Adrenal gland (tissue), 9 donors: ENCODE measurements at regions not wholly inside any gene's neighbourhood (a gene's known extent, or its start where the extent isn't known, plus 50 kb on each side); places are given as distances from the start of the nearest gene placed in this dataset.

Experiments used
- DNase-seq, 7 donors: peaks; one replicate each; pipeline ENCODE4 v3.0.0-alpha.2; 2019 to 2020
- H3K27ac ChIP-seq, 5 donors: fragments of 200-600 bp; sonication (generic) in 4 of 5; 1 replicate in 3 of 5; 2 replicates in 2 of 5; pipeline versions ENCODE4 v1.5.1 to v1.8.0; 2016 to 2020; ENCODE audit warnings: mild to moderate bottlenecking in 1 of 5
- H3K27me3 ChIP-seq: fragments of 200-600 bp; 2 replicates; pipeline ENCODE4 v1.8.0; 2021
- H3K36me3 ChIP-seq, 2 donors: fragments of 200-600 bp; replicated peaks in 1 of 2; 1 replicate in 1 of 2; 2 replicates in 1 of 2; pipeline versions ENCODE4 v1.5.1 to v1.8.0; 2018 to 2022
- H3K4me1 ChIP-seq, 2 donors: fragments of 200-600 bp; replicated peaks in 1 of 2; 1 replicate in 1 of 2; 2 replicates in 1 of 2; pipeline versions ENCODE4 v1.5.1 to v1.8.0; 2018 to 2021
- H3K4me3 ChIP-seq, 4 donors: fragments of 200-600 bp; sonication (generic) in 3 of 4; one replicate each; pipeline ENCODE4 v1.5.1; 2016 to 2018
- H3K9me3 ChIP-seq, 3 donors: fragments of 200-600 bp; sonication (generic) in 1 of 3; replicated peaks in 1 of 3; 1 replicate in 2 of 3; 2 replicates in 1 of 3; pipeline versions ENCODE4 v1.5.1 to v1.8.0; 2016 to 2021
- POLR2A ChIP-seq, 2 donors: fragments of 450-650 bp; IDR thresholded peaks; one replicate each; pipeline ENCODE4 v1.6.1; 2017; ENCODE audit warnings: antibody characterized with exemption in 2 of 2, mild to moderate bottlenecking in 2 of 2, moderate library complexity in 1 of 2
- WGBS, 4 donors: extraction: QIAGEN DNeasy Blood & Tissue Kit in 2 of 4; methylation state at CpG; one replicate each; pipeline versions ENCODE4 v1.1.5 to v1.1.7; 2013 to 2017; 5-methylcytosine and 5-hydroxymethylcytosine counted together
- intact Hi-C, 2 donors: fragments of 100-400 bp; cut with DNase I; formaldehyde crosslinking; loops; one replicate each; pipeline versions ENCODE4 v1.14.1 to v1.15.0; 2022 to 2023
- TF ChIP-seq, protein P1 (sequence below), 6 experiments: fragments of 450-650 bp in 4 of 6; fragments of 200-600 bp in 2 of 6; sonication (generic) in 1 of 6; IDR thresholded peaks; 1 replicate in 5 of 6; 2 replicates in 1 of 6; pipeline versions ENCODE4 v1.5.1 to v1.8.0; 2016 to 2021; ENCODE audit warnings: antibody characterized with exemption in 6 of 6, mild to moderate bottlenecking in 2 of 6, moderate library complexity in 1 of 6
- donor health status: healthy with polysubstance abuse.
- donor health status: Bipolar disorder and iron deficiency.
- donor health status: DM: yes; HTN: yes; CAD: no.
- donor health status: DM: no; HTN: no; CAD: no.
- donor health status: DM: no; HTN: no; CAD: no.

DNA sequence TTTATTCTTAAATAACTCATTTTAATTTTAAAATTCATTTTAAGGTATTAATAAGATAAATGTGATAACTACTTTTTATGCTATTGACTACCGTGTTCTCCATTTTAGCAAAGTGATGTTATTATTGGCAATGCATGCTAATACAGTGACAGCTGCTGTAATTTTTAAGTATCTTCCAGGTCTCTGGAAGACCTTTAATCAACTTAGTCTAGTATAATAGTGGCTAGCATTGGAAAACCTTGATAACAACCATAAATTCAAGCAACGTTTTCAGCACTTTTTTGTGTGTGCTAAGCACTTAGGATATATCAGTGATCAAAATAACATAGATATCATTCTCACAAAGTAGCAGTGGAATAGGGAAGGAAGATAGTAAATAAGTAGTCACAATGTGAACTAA lies 230.9 kb upstream of the MAGI2 start:
- Histone ChIP-seq H3K27ac (no peak overlapping the region), H3K4me3 (no peak overlapping the region), H3K4me1 (peaks cover 0 to 10% of the 10 kb centered on the region in 2 donors), H3K9me3 (no peaks in the 10 kb centered on the region), H3K36me3 (no peaks in the 10 kb centered on the region), H3K27me3 (no peaks in the 10 kb centered on the region)
- TF ChIP-seq, protein P1, sequence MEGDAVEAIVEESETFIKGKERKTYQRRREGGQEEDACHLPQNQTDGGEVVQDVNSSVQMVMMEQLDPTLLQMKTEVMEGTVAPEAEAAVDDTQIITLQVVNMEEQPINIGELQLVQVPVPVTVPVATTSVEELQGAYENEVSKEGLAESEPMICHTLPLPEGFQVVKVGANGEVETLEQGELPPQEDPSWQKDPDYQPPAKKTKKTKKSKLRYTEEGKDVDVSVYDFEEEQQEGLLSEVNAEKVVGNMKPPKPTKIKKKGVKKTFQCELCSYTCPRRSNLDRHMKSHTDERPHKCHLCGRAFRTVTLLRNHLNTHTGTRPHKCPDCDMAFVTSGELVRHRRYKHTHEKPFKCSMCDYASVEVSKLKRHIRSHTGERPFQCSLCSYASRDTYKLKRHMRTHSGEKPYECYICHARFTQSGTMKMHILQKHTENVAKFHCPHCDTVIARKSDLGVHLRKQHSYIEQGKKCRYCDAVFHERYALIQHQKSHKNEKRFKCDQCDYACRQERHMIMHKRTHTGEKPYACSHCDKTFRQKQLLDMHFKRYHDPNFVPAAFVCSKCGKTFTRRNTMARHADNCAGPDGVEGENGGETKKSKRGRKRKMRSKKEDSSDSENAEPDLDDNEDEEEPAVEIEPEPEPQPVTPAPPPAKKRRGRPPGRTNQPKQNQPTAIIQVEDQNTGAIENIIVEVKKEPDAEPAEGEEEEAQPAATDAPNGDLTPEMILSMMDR (IDR thresholded peaks at IDR 0.05), result no peak
- no peak for TF ChIP-seq POLR2A (IDR thresholded peaks at IDR 0.05)
- DNase-seq, result no peak
- 55 to 66% (median 58%) methylated on average over 2 of the region's 2 CpGs for WGBS, 4 donors
- intact Hi-C loops, result no loop called here

DNA sequence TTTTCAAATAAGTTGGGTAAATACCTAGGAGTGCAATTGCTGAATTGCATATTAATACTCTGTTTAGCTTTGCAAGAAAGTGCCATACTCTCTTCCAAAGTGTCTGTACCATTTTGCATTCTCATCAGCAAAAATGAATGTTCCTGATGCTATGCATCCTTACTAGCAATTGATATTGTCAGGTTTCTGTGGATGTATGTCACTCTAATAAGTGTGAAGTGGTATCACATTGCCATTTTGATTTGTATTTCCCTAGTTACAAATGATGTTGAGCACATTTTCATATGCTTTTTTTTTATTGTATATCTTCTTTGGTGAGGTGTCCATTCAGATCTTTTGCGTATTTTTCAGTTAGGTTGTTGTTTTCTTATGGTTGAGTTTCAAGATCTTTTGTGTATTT lies 230.4 kb upstream of the MAGI2 start:
- H3K36me3 ChIP-seq, result no peaks in the 10 kb centered on the region
- H3K4me1 ChIP-seq, result peaks cover 0 to 10% of the 10 kb centered on the region in 2 donors
- H3K4me3 ChIP-seq, result no peak overlapping the region
- WGBS, 4 donors, result 81 to 90% (median 88%) methylated on average over 1 of the region's 1 CpG
- no peaks in the 10 kb centered on the region for H3K27me3 ChIP-seq
- TF ChIP-seq, protein P1 (IDR thresholded peaks at IDR 0.05), result no peak
- TF ChIP-seq POLR2A (IDR thresholded peaks at IDR 0.05), result no peak
- H3K27ac ChIP-seq, result no peak overlapping the region
- no peak for DNase-seq
- no peaks in the 10 kb centered on the region for H3K9me3 ChIP-seq
- intact Hi-C loops, result no loop called here

DNA sequence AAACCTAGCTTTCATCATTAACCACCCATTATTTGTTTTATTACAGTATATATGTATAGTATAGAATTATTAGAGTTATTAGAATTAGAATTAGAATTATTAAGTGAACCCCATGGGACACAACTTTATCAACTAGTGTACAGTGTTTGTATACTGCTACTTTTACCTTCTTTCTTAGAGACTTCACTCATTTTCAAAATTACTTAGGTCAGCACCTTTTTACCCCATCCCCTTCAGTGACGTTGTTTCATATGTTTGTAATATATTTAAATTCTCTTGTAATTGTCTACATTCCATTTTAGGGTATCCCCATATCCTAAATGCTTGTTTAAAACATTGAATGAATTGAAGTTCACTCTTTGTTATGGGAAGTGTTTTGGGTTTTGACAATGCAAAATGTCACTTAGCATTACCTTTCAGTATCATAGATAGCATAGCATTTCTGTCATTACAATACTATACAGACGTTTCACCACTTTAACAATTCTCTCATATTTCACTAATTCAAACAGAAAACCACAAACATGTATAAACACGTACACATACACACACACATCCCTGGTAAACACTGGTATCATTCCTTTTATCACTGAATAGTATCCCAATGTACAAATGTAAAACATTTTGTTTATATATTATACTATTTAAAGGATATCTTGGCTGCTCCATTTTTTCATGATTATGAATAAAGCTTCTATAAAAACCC lies 229.9 kb upstream of the MAGI2 start:
- 78 to 82% (median 81%) methylated on average over 3 of the region's 3 CpGs for WGBS, 4 donors
- H3K4me1 ChIP-seq, result peaks cover 0 to 10% of the 10 kb centered on the region in 2 donors
- no peak for TF ChIP-seq POLR2A (IDR thresholded peaks at IDR 0.05)
- TF ChIP-seq, protein P1 (IDR thresholded peaks at IDR 0.05), result no peak
- DNase-seq, result no peak
- H3K9me3 ChIP-seq, result no peaks in the 10 kb centered on the region
- no peak overlapping the region for H3K27ac ChIP-seq
- no peaks in the 10 kb centered on the region for H3K27me3 ChIP-seq
- H3K4me3 ChIP-seq, result no peak overlapping the region
- H3K36me3 ChIP-seq, result no peaks in the 10 kb centered on the region
- intact Hi-C loops, result no loop called here

DNA sequence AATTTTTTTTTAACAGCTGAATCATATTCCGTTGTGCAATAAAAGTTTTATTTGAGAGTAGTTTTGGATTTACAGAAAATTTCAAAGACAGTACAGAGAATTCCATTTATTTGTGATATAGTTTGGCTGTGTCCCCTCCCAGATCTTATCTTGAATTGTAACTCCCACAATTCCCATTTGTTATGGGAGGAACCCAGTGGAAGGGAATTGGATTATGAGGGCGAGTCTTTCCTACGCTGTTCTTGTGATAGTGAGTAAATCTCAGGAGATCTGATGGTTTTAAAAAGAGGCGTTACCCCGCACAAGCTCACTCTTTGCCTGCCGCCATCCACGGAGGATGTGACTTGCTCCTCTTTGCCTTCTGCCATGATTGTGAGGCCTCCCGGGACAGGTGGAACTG lies 228.0 kb upstream of the MAGI2 start:
- Histone ChIP-seq H3K27me3 (no peaks in the 10 kb centered on the region), H3K27ac (no peak overlapping the region), H3K36me3 (no peaks in the 10 kb centered on the region), H3K9me3 (no peaks in the 10 kb centered on the region), H3K4me1 (peaks cover 0 to 10% of the 10 kb centered on the region in 2 donors), H3K4me3 (no peak overlapping the region)
- 81 to 88% (median 86%) methylated on average over 8 of the region's 8 CpGs for WGBS, 4 donors
- no peak for DNase-seq
- intact Hi-C loops, result no loop called here
- TF ChIP-seq POLR2A (IDR thresholded peaks at IDR 0.05), result no peak
- TF ChIP-seq, protein P1 (IDR thresholded peaks at IDR 0.05), result no peak
